ENCODE measurements at regions not wholly inside any gene's neighbourhood (a gene's known extent, or its start where the extent isn't known, plus 50 kb on each side); places are given as distances from the start of the nearest gene placed in this dataset.

- no peak for TF ChIP-seq CTCF (IDR thresholded peaks at IDR 0.05)
- TF ChIP-seq POLR2AphosphoS5 (IDR thresholded peaks at IDR 0.05) = no peak
Observed at GRCh38 chr2:181203916-181204315, 223.5 kb downstream of the UBE2E3 start.

Data from breast epithelium (tissue), 3 donors.